GM18907 (cell line): ENCODE measurements at regions not wholly inside any gene's neighbourhood (a gene's known extent, or its start where the extent isn't known, plus 50 kb on each side); places are given as distances from the start of the nearest gene placed in this dataset.
"Not testable (repeated sequence)": the region's sequence is repeated elsewhere in the genome, so short reads cannot be mapped to it uniquely, and the experiment has no call there.

Source experiments
- ATAC-seq: cut with Tn5 transposase; IDR thresholded peaks from one replicate; pipeline ENCODE4 v1.9.1; 2021; ENCODE audit warnings: mild to moderate bottlenecking, moderate library complexity; ENCODE audit not compliant: unreplicated experiment

- ATAC-seq, result no peak
These were observed 87.2 kb upstream of the KIF5B start for GRCh38 chr10:32143302-32143847.

- no peak for ATAC-seq
These were observed 86.4 kb upstream of the KIF5B start for GRCh38 chr10:32142646-32143045.

- ATAC-seq, result no peak
These were observed 85.0 kb upstream of the KIF5B start for GRCh38 chr10:32141018-32141807.

GRCh38 chr10:32140403-32140802 is 84.2 kb upstream of the KIF5B start:
- no peak for ATAC-seq

- ATAC-seq, result no peak
These were observed 83.2 kb upstream of the KIF5B start for GRCh38 chr10:32139223-32140073.

- ATAC-seq, result not testable (repeated sequence)
These were observed 80.7 kb upstream of the KIF5B start for GRCh38 chr10:32136927-32137326.

- ATAC-seq, result not testable (repeated sequence)
These were observed 79.6 kb upstream of the KIF5B start for GRCh38 chr10:32135796-32136195.

GRCh38 chr10:32132357-32132946 is 76.2 kb upstream of the KIF5B start:
- ATAC-seq, result no peak

- no peak for ATAC-seq
These were observed 75.2 kb upstream of the KIF5B start for GRCh38 chr10:32131388-32131787.

- no peak for ATAC-seq
These were observed 74.6 kb upstream of the KIF5B start for GRCh38 chr10:32130788-32131187.

GRCh38 chr10:32125023-32125422 is 68.8 kb upstream of the KIF5B start:
- ATAC-seq, result no peak

GRCh38 chr10:32123021-32123420 is 66.8 kb upstream of the KIF5B start:
- ATAC-seq, result no peak

- no peak for ATAC-seq
These were observed 65.4 kb upstream of the KIF5B start for GRCh38 chr10:32121648-32122047.

- ATAC-seq, result no peak
These were observed 63.9 kb upstream of the KIF5B start for GRCh38 chr10:32120147-32120546.

- no peak for ATAC-seq
These were observed 58.3 kb upstream of the KIF5B start for GRCh38 chr10:32114508-32114907.

- no peak for ATAC-seq
These were observed 55.8 kb upstream of the KIF5B start for GRCh38 chr10:32112055-32112454.

GRCh38 chr10:32111585-32111984 is 55.4 kb upstream of the KIF5B start:
- ATAC-seq, result no peak

GRCh38 chr10:32110790-32111189 is 54.6 kb upstream of the KIF5B start:
- ATAC-seq, result no peak

- ATAC-seq, result no peak
These were observed 53.4 kb upstream of the KIF5B start for GRCh38 chr10:32109603-32110002.
